ENCODE measurements at regions not wholly inside any gene's neighbourhood (a gene's known extent, or its start where the extent isn't known, plus 50 kb on each side); places are given as distances from the start of the nearest gene placed in this dataset.

GRCh38 chr9:81250041-81250440 lies 439.3 kb downstream of the TLE1 start:
- CTCF ChIA-PET (ENCODE audit: low intra/inter-chr PET ratio, low total read pairs): no interaction called here
- Histone ChIP-seq H3K79me2 (ENCODE audit: insufficient read depth, low read length) (no peaks in the 10 kb centered on the region), H3K4me1 (ENCODE audit: insufficient read depth, low read length) (no peaks in the 10 kb centered on the region), H3K27ac (ENCODE audit: extremely low read length, insufficient read depth, low read length) (no peak overlapping the region), H3K36me3 (replicated peaks in 1 of 2; ENCODE audit: control insufficient read depth in 1 of 2, insufficient read depth in 2 of 2, low read length in 2 of 2) (no peaks in the 10 kb centered on the region), H4K20me1 (ENCODE audit: insufficient read depth, low read length) (no peaks in the 10 kb centered on the region), H3K4me2 (ENCODE audit: low read depth, low read length) (no peak overlapping the region), H3K9ac (ENCODE audit: insufficient read depth, low read depth, low read length) (no peak overlapping the region), H3K9me3 (ENCODE audit: low read length) (no peaks in the 10 kb centered on the region), H2AFZ (ENCODE audit: low read length) (no peak overlapping the region), H3K27me3 (ENCODE audit: control insufficient read depth in 1 of 2, insufficient read depth in 2 of 2, low read length in 2 of 2) (no peaks in the 10 kb centered on the region), H3K4me3 (replicated peaks in 1 of 3; ENCODE audit: insufficient read depth in 1 of 3, low read depth in 2 of 3, low read length in 3 of 3) (no peak overlapping the region)
- POLR2A ChIA-PET: no interaction called here
- no peak for FAIRE-seq
- ATAC-seq: no peak
- DNase-seq (ENCODE audit: low spot score): no peak
- in situ Hi-C loops (cut with HindIII; ENCODE audit: extremely low pct_ligation_motif_present, low pct_unique_long_range_greater_than_20kb): no loop called here
- no TSS peak for BruUV-seq (replicated peaks)
- 2% methylated on average over 3 of the region's 3 CpGs for whole genome bisulfite sequencing (ENCODE audit: low lambda C conversion rate)
- intact Hi-C loops (cut with micrococcal nuclease; ENCODE audit: unreplicated experiment): no loop called here
- TF ChIP-seq MZF1 (CRISPR knock-in tag; IDR thresholded peaks at IDR 0.05; ENCODE audit: borderline replicate concordance) (no peak), ZNF496 (CRISPR knock-in tag; IDR thresholded peaks at IDR 0.05; ENCODE audit: insufficient replicate concordance) (no peak), ZNF687 (CRISPR knock-in tag; IDR thresholded peaks at IDR 0.05) (no peak), NR2C2 (CRISPR knock-in tag; IDR thresholded peaks at IDR 0.05; ENCODE audit: borderline replicate concordance) (no peak), SP5 (CRISPR knock-in tag; IDR thresholded peaks at IDR 0.05; ENCODE audit: borderline replicate concordance, low read depth) (no peak), SMC3 (IDR thresholded peaks at IDR 0.05; ENCODE audit: low read length) (no peak), ZNF788 (CRISPR knock-in tag; IDR thresholded peaks at IDR 0.05; ENCODE audit: borderline replicate concordance) (no peak), ZSCAN21 (CRISPR knock-in tag; IDR thresholded peaks at IDR 0.05; ENCODE audit: borderline replicate concordance) (no peak), AHDC1 (CRISPR knock-in tag; IDR thresholded peaks at IDR 0.05; ENCODE audit: borderline replicate concordance) (no peak), ZNF841 (CRISPR knock-in tag; IDR thresholded peaks at IDR 0.05; ENCODE audit: borderline replicate concordance) (no peak), ELF3 (CRISPR knock-in tag; IDR thresholded peaks at IDR 0.05) (no peak), ZNF639 (CRISPR knock-in tag; conservative IDR thresholded peaks at IDR 0.05) (no peak)
